ENCODE measurements at regions not wholly inside any gene's neighbourhood (a gene's known extent, or its start where the extent isn't known, plus 50 kb on each side); places are given as distances from the start of the nearest gene placed in this dataset.

DNA sequence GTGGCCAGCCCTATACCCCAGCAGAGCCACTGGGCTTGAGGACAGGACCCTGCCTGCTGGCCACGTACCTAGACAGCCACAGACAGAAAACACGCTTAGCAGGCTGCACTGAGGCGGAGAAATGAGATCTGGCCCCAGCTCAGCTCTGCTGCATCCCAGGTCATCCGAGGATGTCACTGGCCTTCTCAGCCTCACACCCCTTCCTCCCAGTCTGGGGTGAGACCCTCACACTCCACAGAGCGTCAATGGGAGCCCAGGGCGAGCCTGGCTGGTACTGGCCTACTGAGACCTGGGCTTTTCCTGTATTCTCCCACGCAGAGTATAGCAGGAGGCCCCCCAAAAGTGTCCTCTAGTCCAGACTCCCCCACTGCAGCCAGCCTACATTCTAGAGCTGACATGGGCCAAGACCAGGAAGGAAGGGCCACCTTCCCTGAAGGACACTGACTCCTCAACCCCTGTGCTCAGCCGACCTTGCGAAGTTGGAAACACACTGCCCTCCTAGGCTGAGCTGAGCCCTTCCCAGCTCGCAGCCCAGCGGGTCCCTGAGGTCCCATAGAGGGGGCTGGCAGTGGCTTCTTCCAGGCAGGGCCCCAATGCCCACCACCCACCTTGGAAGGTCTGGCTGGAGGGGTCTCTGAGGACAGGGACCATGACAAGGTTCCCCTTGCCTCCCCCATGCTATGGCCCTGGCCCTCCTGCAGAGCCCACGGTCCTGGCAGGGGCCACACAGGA, 65.9 kb upstream of the LINC01488 start:
- no peak for DNase-seq

GRCh38 chr11:69416143-69416515, 65.3 kb upstream of the LINC01488 start:
- DNase-seq: no peak

DNA sequence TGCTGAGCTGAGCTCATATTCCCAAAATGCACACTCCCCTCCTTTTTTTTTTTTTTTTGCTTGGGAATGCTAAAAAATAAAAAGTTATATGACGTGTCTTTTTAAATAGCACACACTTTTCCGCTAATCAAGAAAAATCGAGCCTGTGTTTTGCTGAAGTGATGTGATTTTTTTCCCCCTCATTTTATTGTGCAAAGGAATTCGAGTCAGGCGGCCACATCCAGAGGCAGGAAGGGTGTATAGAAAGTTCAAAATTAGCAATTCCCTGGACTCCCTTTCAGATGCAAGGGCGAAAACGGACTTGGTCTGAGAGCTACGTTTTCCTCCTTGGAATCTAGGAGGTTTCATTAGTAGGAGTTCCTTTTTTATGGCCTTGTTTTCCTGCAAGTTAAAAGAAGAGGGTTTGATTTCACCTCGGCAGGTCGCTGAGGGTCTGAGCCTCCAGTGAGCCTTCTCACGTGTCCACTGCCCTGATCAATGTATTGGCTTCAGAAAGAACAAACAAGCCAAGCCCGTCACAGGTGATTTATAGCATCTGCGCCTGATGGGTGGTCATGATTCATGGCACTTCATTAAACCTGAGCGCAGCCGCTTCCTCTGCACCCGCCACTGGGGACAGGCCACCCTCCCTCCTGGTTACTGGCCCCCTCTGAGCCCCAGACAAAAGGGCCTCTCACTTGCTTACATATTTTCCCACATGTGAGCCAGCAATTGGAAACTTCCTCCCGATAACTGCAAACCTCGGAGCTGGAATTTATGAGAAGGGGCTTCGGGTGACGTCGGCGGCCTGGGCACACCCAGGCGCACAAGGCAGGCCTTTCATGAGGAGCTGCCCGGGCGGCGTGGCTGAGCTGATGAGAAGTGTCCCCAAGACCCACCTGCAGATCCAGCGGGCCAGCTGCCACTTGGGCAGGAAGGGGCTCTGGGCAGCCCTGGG, 64.4 kb upstream of the LINC01488 start:
- no peak for DNase-seq

DNA sequence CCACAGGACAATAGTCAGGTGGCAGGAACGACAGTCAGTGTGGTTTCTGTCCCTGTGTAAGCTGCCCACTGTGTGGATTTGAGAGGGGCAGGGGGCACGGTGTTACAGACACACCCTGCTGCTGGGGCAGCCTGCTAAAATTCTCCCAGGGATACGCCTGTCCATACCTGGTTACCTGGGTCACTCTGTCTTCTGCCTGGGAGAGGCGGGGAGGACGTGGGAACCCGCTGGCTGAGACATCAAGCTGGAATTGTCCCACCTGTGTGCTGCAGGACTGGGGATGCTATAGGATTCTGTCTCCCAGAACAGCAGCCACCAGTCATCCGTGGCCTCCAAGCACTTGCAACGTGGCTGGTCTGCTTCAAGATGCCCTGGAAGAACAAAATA, 63.8 kb upstream of the LINC01488 start:
- no peak for DNase-seq

DNA sequence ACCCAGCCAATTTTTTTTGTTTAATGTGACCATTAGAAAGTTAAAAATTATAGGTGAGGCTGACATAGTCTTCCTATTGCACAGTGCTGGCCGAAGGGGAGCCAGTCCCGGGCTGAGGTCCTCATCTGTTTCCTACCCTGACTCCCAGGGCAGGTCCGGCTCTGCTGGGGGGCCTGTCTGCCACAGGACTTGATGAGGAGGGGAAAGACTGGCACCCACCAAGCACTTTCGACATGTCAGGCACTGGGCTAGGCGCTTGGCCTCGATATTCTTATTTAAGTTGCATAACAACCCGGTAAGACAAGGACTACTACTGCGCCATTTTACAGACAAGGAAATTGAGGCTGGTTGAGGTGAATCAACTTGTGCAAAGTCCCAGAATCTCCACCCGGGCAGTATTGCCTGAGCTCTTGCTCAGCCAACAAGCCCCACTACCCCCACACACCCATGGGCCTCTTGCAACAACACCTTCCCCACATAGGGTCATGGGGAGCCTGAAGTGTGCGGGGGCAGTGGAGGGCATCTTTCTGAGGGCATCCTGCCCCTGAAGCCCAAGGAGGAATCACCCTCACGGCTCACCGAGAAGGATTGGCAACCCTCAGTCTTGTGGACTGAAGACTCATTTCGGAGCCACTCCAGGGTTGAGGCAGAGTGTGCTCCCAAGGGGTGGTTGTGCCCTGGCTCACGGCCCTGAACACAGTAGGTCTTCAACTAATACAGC, 62.7 kb upstream of the LINC01488 start:
- no peak for DNase-seq

DNA sequence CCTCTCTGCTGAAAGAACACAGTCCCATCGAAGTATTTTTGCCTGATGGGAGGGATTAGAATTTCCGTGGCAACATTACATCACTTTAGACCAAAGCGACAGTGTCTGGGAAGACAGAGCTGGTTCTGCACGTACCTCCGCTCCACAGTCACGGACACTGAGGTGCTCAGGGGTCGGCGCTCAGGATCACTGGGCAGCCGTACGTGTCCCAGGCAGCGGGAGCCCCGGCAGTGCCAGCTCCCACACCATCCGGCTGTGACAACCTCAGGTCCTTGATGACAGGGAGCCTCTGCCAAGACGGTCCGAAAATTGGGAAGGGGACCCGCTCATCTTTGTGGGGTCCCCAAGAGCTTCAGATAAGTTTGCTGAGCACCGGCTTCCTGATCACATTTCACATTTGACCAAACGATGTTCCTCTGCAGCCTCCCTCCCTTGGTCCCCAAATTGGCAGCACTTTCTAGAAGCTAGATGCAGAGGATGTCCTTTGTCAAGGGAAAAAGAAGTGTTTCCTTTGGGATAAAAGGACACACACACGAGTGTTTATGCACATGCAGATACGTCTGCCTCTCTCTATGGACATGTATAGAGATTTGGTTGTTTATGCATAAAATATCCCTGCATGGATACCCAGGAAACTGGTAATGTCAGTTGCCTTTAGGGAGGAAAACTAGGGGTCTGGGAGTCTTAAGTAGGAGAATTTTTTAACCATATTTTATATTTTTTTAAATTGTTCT, 61.6 kb upstream of the LINC01488 start:
- DNase-seq: no peak

GRCh38 chr11:69422645-69423044, 58.8 kb upstream of the LINC01488 start:
- no peak for DNase-seq

DNA sequence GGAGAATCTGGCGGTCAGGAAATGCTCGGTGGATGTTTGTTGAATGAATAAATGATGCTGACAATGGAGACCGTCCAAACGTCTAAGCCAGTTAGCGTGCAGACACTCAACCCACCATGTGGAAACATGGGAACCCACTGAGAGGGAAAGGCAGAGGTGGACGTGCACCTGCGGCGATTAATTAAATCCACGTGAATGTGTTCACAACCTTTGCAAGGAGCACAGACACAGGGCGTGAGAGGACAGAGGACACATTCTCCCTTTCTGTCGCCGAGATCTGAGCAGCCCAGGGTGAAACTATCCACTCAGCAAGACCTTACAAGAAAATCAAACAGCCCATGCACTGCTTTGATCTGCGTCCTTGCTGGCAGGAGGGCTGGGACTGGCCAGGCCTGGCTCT, 58.3 kb upstream of the LINC01488 start:
- DNase-seq: no peak

DNA sequence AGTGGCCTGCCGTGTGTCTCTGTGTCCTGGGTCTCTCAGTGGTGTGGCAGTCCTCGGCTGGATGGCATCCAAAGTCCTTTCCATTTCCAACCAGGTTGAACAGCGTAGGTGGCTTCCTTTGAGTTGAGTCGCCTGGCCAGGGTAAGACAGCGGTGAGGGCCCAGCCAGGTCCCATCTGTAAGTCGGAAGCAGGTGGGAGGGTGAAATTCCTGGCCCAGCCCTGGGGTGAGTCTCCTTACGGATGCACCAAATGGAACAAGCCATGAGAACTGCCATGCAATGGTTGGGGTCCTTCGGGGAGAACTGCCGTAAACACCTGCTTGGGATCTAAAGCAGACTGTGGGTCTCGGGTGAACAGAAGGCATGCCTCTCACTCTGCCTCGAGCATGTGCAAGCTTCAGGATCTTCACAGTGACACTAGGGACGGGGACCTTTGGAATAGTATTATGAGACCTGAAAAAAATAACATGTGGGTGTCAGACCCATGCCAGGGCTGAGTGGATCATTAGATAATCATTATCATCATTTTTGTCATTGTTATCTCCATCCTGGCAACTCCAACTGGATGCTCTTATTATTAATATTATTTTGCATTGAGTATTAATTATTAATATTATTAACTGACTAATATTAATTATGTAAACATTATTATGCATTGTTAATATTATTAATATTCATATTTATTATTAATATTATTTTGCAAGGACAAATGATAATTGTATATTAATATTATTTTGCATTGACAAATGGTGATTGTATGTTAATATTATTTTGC, 57.7 kb upstream of the LINC01488 start:
- no peak for DNase-seq

- DNase-seq: no peak
Measured at GRCh38 chr11:69424748-69425147, 56.7 kb upstream of the LINC01488 start.

DNA sequence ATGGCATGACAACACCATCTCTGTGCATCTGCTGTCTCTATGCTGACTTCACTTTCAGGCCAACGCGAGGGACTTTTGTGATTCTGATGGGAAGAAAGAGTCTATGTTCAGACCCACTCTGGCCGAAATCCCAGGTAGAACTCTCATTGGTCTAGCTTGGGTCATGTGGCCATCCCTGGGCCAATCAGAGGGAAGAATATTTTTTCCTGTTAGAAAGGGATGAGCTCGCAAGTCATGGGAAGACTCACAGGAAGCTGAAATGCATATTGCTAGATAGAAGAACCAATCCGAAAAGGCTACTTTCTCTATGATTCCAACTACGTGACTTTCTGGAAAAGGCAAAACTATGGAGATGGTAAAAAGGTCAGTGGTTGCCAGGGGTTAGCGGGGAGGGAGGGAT, 56.0 kb upstream of the LINC01488 start:
- DNase-seq: no peak

DNA sequence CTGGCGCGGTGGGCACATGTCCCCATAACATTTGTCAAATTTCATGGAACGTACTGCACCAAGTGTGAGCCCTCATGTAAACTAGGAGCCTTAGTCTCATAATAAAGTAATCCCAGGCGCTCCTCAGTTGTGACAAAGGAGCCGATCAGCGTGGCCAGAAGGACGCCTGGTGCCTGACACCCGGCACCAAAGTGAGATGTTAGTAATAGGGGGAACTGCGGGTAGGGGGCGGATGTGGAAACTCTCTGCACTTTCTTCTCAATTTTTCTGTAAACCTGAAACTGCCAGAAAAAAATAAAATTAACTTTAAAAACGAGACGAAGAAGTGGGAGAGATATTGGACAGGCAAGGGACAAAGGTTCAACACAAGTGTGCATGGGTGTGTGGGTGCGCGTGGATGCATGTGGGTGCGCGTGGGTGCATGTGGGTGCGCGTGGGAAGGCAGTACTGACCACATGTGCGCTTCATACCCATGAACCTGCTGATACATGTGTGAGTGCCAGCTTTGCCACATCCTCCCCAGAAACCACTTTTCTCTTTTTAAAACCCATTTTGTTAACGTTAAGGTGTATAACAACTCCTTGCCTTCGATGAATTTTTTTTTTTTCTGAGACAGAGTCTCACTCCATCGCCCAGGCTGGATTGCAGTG, 55.4 kb upstream of the LINC01488 start:
- DNase-seq: no peak

DNA sequence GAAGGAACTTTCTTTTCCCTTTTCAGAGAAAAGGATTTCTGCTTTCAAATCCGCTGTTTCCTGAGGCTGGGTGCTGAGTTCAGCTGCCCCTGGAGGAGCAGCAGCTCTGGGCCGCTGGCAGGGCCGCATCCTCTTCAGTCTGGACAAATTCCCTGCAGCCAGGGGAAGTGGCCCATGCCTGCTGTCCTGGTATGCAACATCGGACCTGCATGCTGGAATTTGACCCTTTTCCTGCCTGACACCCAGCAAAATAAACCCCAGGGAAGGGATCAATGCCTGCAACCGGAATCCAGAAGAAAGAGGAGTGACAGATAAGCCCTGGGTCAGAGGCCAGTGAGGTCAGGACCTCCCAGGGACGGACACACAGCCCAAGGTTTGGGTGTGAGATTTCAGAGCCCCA, 54.1 kb upstream of the LINC01488 start:
- no peak for DNase-seq

DNA sequence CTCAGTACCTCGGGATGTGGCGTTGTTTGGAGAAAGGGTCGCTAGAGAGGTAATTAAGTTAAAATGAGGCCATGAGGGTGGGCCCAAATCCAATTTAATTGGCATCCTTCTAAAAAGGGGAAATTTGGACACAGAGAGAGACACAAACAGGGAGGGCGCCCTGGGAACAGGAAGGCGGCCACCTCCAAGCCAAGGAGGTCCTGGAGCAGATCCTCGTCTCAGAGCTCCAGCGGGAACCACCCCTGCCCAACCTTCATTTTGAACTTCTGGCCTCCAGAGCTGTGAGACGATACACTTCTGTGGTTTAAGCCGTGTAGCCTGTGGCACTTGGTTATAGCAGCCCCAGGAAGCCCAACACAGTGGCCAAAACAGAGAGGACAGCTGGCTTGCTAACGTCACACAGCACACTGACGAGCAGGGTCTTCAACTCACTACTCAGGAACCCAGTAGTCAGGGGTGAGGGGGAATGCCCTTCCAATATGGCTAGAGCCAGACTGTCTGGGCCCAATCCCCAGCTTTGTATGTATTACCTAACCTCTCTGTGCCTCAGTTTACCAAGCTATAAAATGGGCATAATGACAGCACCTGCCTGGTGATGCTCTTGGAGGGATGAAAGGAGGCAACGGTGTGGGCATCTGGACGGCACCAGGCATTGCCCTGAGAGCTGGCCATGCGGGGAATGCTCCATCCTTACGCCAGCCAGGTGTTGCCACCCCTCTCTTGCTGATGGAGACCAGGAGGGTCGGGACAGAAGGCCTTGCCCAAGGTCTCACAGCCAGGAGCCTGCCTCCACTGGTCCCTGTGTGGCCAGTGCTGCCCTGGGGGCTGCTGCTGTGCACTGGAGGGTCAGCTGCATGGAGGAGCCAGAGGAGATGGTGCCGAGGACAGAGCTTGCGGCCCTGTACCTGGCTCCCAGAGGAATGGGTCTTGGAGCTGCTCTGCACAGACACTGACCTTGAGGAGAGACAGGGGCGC, 53.3 kb upstream of the LINC01488 start:
- no peak for DNase-seq

GRCh38 chr11:69429716-69430491, 51.6 kb upstream of the LINC01488 start:
- DNase-seq: no peak

DNA sequence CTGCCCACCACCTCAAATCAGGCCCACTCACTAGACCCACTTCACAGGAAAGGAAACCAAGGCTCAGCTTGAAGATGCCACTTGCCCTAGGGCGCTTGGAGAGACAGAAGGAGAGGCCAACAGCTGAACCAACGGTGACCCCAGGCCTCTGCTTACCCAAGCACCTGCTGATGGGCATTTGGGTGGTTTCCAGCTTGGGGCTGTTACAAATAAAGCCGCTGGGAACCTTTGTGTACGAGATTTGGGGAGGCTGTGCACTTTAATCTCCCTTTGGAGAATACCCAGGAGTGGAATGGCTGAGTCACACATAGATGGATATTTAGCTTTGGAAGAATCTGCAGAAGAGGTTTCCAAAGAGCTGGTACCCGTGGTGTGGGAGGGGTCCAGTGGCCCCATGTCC, 50.9 kb upstream of the LINC01488 start:
- no peak for DNase-seq

GRCh38 chr11:69431136-69431535, 50.3 kb upstream of the LINC01488 start:
- DNase-seq: no peak
